Activated T-helper 1 cell treated with anti-CD3 and anti-CD28 coated beads, Interleukin-2, amount 50 U/mL, for 16 hours (primary cell): ENCODE measurements at regions not wholly inside any gene's neighbourhood (a gene's known extent, or its start where the extent isn't known, plus 50 kb on each side); places are given as distances from the start of the nearest gene placed in this dataset.

Experiments used
- DNase-seq, 2 donors: peaks; one replicate each; pipeline ENCODE4 v3.0.0-alpha.2; 2020; ENCODE audit warnings: low read depth in 1 of 2, low spot score in 1 of 2

- DNase-seq, result no peak
Observed at GRCh38 chr12:130100634-130101362, 61.5 kb upstream of the FZD10 start.

- no peak for DNase-seq
Observed at GRCh38 chr12:130101370-130101769, 60.9 kb upstream of the FZD10 start.

GRCh38 chr12:130102266-130102665 lies 60.0 kb upstream of the FZD10 start:
- no peak for DNase-seq

GRCh38 chr12:130104571-130105106 lies 57.6 kb upstream of the FZD10 start:
- no peak for DNase-seq

- DNase-seq, result no peak
Observed at GRCh38 chr12:130109062-130109945, 53.0 kb upstream of the FZD10 start.

- no peak for DNase-seq
Observed at GRCh38 chr12:130110914-130111313, 51.4 kb upstream of the FZD10 start.

GRCh38 chr12:130111965-130112496 lies 50.2 kb upstream of the FZD10 start:
- DNase-seq, result no peak
